GM21825 (cell line): ENCODE measurements at regions not wholly inside any gene's neighbourhood (a gene's known extent, or its start where the extent isn't known, plus 50 kb on each side); places are given as distances from the start of the nearest gene placed in this dataset.
A peak's percentile ranks its signal among the peaks of the same experiment; 100 is the strongest.

Experiments
- ATAC-seq: cut with Tn5 transposase; IDR thresholded peaks from one replicate; pipeline ENCODE4 v1.9.1; 2021; ENCODE audit warnings: mild to moderate bottlenecking, moderate library complexity; ENCODE audit not compliant: unreplicated experiment

- no peak for ATAC-seq
Observed at GRCh38 chr7:17155529-17155928, 142.9 kb upstream of the AHR start.

GRCh38 chr7:17158261-17158660, 140.2 kb upstream of the AHR start:
- no peak for ATAC-seq

- peak; percentile 94 for ATAC-seq
Observed at GRCh38 chr7:17159500-17160037, 138.9 kb upstream of the AHR start.

- ATAC-seq, result no peak
Observed at GRCh38 chr7:17166824-17167379, 131.6 kb upstream of the AHR start.

GRCh38 chr7:17168416-17168815, 130.0 kb upstream of the AHR start:
- no peak for ATAC-seq

- ATAC-seq, result no peak
Observed at GRCh38 chr7:17171427-17171826, 127.0 kb upstream of the AHR start.

- no peak for ATAC-seq
Observed at GRCh38 chr7:17176371-17177032, 122.0 kb upstream of the AHR start.

GRCh38 chr7:17178545-17178944, 119.9 kb upstream of the AHR start:
- ATAC-seq, result no peak

GRCh38 chr7:17181482-17181881, 117.0 kb upstream of the AHR start:
- no peak for ATAC-seq

- ATAC-seq, result no peak
Observed at GRCh38 chr7:17183630-17184328, 114.7 kb upstream of the AHR start.

- ATAC-seq, result peak; percentile 10
Observed at GRCh38 chr7:17184805-17185689, 113.4 kb upstream of the AHR start.

GRCh38 chr7:17185690-17186070, 112.8 kb upstream of the AHR start:
- peak; percentile 99 for ATAC-seq

- no peak for ATAC-seq
Observed at GRCh38 chr7:17186745-17187530, 111.5 kb upstream of the AHR start.

GRCh38 chr7:17194656-17195055, 103.8 kb upstream of the AHR start:
- no peak for ATAC-seq

GRCh38 chr7:17195576-17195975, 102.9 kb upstream of the AHR start:
- peak; percentile 97 for ATAC-seq

- no peak for ATAC-seq
Observed at GRCh38 chr7:17205910-17206309, 92.5 kb upstream of the AHR start.

GRCh38 chr7:17206349-17206905, 92.0 kb upstream of the AHR start:
- no peak for ATAC-seq

GRCh38 chr7:17207220-17207619, 91.2 kb upstream of the AHR start:
- ATAC-seq, result no peak

- ATAC-seq, result no peak
Observed at GRCh38 chr7:17209101-17209500, 89.4 kb upstream of the AHR start.

- no peak for ATAC-seq
Observed at GRCh38 chr7:17211307-17211836, 87.1 kb upstream of the AHR start.
